ENCODE measurements at regions not wholly inside any gene's neighbourhood (a gene's known extent, or its start where the extent isn't known, plus 50 kb on each side); places are given as distances from the start of the nearest gene placed in this dataset.

GRCh38 chr6:40798069-40798770, 211.1 kb upstream of the LRFN2 start:
- Histone ChIP-seq H3K4me1 (ENCODE audit: insufficient read depth, low read length) (no peaks in the 10 kb centered on the region), H3K4me3 (replicated peaks in 1 of 3; ENCODE audit: insufficient read depth in 1 of 3, low read depth in 2 of 3, low read length in 3 of 3) (no peak overlapping the region), H4K20me1 (ENCODE audit: insufficient read depth, low read length) (no peaks in the 10 kb centered on the region), H2AFZ (ENCODE audit: low read length) (no peak overlapping the region), H3K27me3 (ENCODE audit: control insufficient read depth in 1 of 2, insufficient read depth in 2 of 2, low read length in 2 of 2) (peaks cover 0 to 12% of the 10 kb centered on the region in 2 experiments; a peak in 1 of 5 replicates), H3K4me2 (ENCODE audit: low read depth, low read length) (no peak overlapping the region), H3K79me2 (ENCODE audit: insufficient read depth, low read length) (no peaks in the 10 kb centered on the region), H3K9me3 (ENCODE audit: low read length) (no peaks in the 10 kb centered on the region), H3K36me3 (replicated peaks in 1 of 2; ENCODE audit: control insufficient read depth in 1 of 2, insufficient read depth in 2 of 2, low read length in 2 of 2) (no peaks in the 10 kb centered on the region), H3K27ac (ENCODE audit: extremely low read length, insufficient read depth, low read length) (no peak overlapping the region), H3K9ac (ENCODE audit: insufficient read depth, low read depth, low read length) (no peak overlapping the region)
- BruUV-seq (replicated peaks) = no TSS peak
- 11% methylated on average over 7 of the region's 7 CpGs for WGBS (ENCODE audit: low lambda C conversion rate)
- CTCF ChIA-PET (ENCODE audit: low intra/inter-chr PET ratio, low total read pairs) = no interaction called here
- FAIRE-seq = no peak
- no peak for DNase-seq (ENCODE audit: low spot score)
- in situ Hi-C loops (cut with HindIII; ENCODE audit: extremely low pct_ligation_motif_present, low pct_unique_long_range_greater_than_20kb) = no loop called here
- ATAC-seq = no peak
- intact Hi-C loops (cut with micrococcal nuclease; ENCODE audit: unreplicated experiment) = no loop called here
- POLR2A ChIA-PET = no interaction called here
- TF ChIP-seq HOXA7 (CRISPR knock-in tag; IDR thresholded peaks at IDR 0.05) (no peak), ZNF383 (CRISPR knock-in tag; IDR thresholded peaks at IDR 0.05; ENCODE audit: borderline replicate concordance) (no peak), HNRNPH1 (optimal IDR thresholded peaks at IDR 0.05; ENCODE audit: low read depth, low read length) (no peak), IKZF4 (CRISPR knock-in tag; IDR thresholded peaks at IDR 0.05; ENCODE audit: borderline replicate concordance, low read depth, not compliant biosample characterization) (no peak), ZNF83 (CRISPR knock-in tag; IDR thresholded peaks at IDR 0.05; ENCODE audit: borderline replicate concordance) (no peak), ZNF501 (CRISPR knock-in tag; IDR thresholded peaks at IDR 0.05) (no peak), HDAC2 (CRISPR knock-in tag; IDR thresholded peaks at IDR 0.05) (no peak), DZIP1 (CRISPR knock-in tag; IDR thresholded peaks at IDR 0.05) (no peak), CREB1 (IDR thresholded peaks at IDR 0.05) (no peak), CREB1 (CRISPR knock-in tag; IDR thresholded peaks at IDR 0.05) (no peak), ZNF746 (CRISPR knock-in tag; IDR thresholded peaks at IDR 0.05) (no peak)
